ENCODE measurements at regions not wholly inside any gene's neighbourhood (a gene's known extent, or its start where the extent isn't known, plus 50 kb on each side); places are given as distances from the start of the nearest gene placed in this dataset.
"Not testable (repeated sequence)": the region's sequence is repeated elsewhere in the genome, so short reads cannot be mapped to it uniquely, and the experiment has no call there.

DNA sequence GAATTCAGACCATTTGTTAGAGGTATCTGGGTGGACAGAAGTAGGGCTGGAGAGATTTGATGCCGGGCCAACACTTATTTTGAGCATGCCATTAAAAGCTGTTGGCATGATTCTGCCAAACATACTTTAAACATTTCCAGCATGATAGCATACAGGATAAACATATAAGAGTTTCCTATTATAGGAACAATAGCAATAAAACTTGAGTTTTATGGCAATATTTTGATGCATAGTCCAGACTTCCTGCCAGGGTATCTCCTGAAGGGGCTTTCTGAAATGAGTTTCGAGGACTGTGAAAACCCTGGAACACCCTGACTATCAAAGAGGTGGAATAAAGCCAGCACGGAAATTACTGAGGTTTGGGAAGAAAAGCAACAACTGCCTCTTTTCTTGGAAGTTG is 1398.0 kb upstream of the NXPH2 start:
- no peak for DNase-seq

DNA sequence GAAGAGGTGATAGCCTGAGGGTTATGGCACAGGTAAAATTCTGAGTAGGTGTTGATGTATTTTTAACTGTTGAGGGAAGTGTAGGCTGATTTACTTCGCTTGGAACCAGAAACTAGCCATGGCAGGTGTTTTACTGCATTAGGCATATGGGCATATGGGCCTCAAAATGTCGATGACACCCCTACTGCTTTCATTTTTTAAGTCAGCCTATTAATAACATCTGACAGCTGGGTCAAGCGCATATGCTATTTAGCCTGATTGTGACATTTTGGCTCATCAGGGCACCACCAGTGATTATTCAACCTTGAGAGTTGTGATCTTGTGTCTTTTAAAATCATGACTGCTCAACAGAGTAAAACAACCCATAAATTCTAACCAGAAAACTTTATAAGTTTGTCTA is 1396.9 kb upstream of the NXPH2 start:
- DNase-seq: no peak

GRCh38 chr2:140173790-140174189 is 1393.6 kb upstream of the NXPH2 start:
- no peak for DNase-seq

DNA sequence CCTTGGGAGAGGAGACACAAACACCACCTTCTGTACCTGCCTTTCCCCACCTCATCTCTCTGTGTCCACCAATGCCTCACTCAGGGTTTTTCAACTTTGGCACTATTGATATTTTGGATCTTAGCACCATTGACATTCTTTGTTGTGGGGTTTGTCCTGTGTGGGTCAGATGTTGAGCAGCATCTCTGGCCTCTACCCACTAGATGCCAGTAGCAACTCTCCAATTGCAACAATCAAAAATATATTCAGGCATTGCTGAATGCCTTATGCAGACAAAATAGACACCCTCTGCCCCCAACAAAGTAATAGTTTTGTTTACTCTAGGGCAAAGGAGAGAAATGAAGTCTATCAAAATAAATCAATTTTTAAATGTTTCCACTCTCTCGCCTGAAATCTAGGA is 1384.3 kb upstream of the NXPH2 start:
- no peak for DNase-seq

DNA sequence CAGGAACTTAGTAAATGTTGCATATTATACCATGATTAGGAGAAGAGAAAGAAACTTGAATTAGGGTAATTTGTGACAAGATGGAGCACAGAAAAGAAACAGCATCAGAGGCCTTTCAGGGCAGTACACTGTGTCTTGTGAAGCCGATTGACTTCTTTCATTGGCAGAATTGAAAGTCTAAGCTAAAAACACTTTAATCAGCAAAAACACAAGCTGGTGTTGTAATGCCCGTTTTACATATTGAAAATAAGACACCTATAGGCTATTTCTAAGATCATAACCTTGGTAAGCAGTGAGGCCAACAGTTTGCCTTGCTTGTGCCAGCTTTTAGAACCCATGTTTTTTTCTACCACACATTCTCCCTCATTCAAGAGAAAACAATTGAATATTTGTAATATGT is 1378.1 kb upstream of the NXPH2 start:
- no peak for DNase-seq

DNA sequence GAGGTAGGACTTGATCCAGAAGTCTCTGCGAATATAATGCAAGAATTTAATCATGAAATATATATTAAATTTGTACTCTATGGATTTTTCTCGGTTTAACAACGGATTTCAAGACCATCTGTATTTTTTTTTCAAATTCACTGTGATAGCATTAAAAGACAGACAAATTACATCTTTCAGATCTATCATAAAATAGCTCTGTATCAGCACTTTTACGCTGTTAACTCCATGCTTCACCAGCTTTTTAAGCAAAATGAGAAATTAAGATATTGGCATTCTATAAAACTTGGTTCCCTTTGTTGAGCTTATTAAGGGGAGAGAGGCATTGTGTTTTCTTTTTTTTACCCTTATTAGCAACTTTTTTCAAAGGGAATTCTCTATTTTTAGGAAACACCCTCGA is 1377.6 kb upstream of the NXPH2 start:
- no peak for DNase-seq

DNA sequence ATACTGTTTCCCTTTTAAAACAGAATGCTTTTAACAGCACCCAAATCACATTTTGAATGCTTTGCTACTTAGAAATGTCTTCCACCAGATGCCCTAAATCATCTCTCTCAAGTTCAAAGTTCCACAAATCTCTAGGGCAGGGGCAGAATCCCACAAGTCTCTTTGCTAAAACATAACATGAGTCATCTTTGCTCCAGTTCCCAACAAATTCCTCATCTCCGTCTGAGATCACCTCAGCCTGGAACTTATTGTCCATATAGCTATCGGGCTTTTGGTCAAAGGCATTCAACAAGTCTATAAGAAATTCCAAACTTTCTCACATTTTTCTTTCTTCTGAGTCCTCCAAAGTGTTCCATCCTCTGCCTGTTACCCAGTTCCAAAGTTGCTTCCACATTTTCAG is 1374.5 kb upstream of the NXPH2 start:
- DNase-seq: no peak

GRCh38 chr2:140154271-140154670 is 1374.1 kb upstream of the NXPH2 start:
- DNase-seq: no peak

DNA sequence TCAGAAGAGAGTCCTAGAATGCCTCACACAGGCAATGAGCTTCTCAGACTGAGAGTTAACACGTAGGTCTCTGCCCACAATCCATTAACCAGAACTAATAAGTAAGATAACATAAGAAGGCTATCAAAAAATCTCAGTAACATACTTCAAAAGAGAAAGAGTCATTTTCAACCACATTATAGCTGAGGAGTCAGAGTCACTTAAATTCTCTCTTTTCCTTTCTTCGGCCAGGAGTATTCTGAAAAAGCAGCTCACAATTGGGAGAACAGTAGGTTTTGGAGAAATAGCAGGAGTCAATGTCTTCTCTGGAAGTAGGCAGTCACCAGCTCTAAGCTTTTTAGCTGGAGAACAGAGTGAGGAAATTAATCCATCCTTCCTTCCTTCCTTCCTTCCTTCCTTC is 1364.4 kb upstream of the NXPH2 start:
- no peak for DNase-seq

DNA sequence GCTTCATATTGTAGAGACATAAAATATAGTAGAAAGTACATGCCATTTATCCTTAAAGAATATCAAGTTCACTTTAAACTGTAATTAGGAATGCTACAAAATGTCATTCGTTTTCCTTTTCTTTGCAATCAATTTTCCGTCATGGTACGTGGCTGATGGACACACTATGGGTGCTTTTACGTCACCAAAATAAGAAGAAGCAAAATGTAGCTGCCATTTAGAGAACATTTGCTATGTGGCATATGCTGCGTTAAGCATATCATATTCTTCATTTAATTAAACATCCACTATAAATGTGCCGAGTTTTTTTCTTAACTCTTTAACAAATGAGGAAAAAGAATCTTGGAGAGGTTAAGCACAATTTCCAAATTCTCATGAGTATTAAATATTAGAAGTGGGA is 1358.5 kb upstream of the NXPH2 start:
- DNase-seq: no peak

DNA sequence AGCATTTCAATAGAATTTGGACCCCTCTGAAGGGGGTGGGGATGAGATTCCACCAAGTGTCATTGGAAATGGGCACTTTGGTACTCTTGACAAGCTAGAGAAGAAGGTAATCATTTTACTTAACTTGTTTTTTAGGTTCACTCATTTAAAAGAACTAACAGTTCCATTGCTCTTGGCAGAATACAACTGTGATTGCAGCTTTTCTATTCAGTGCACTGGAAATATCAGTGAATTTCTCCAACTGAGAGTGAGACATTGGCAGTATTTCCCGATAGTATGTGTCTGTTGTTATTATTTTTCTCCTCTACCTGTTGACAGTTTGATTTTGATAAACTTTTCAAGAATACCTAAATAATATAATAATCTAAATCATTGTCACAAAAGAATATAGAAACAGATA is 1356.7 kb upstream of the NXPH2 start:
- no peak for DNase-seq

DNA sequence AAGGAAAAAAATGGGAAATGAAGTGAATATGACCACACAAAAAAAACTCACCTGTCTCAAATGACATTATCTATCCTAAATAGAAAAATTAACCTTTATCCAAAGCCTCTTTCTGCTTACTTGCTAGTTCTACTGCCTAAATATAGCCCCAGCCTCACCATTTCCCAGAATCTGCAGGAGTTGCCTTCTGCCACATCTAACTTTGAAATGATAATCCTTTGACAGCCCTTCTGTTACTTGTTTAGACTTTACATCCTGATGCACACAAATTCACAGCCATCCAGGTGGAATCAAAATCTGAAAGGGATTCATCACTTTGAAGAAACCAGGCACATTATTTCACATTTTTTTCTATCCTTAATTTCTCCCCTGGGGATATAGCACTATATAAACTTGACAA is 1356.2 kb upstream of the NXPH2 start:
- DNase-seq: no peak

- DNase-seq: no peak
Measured at GRCh38 chr2:140128909-140129308, 1348.7 kb upstream of the NXPH2 start.

GRCh38 chr2:140122001-140122400 is 1341.8 kb upstream of the NXPH2 start:
- DNase-seq: no peak

- no peak for DNase-seq
Measured at GRCh38 chr2:140117386-140117785, 1337.2 kb upstream of the NXPH2 start.

- DNase-seq: no peak
Measured at GRCh38 chr2:140108706-140109475, 1328.7 kb upstream of the NXPH2 start.

GRCh38 chr2:140091926-140092325 is 1311.7 kb upstream of the NXPH2 start:
- DNase-seq: no peak

DNA sequence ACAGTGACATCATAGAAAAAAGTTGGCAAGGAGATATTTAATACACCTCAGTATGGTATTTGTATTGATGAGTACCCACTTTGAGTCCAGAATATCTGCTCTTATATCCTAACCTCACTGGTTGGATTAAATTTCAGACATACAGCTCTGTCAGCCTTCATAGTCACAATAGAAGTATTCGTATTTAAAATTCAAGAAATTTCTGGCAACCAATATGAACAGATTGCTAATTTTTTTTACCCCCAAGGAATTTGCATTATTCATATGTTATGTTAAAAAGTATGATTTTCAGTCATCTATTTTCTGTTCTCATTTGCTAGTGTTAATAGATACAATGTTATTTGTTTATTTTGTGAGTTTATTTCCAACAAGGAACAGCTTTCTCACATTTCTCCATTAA is 1306.8 kb upstream of the NXPH2 start:
- no peak for DNase-seq

DNA sequence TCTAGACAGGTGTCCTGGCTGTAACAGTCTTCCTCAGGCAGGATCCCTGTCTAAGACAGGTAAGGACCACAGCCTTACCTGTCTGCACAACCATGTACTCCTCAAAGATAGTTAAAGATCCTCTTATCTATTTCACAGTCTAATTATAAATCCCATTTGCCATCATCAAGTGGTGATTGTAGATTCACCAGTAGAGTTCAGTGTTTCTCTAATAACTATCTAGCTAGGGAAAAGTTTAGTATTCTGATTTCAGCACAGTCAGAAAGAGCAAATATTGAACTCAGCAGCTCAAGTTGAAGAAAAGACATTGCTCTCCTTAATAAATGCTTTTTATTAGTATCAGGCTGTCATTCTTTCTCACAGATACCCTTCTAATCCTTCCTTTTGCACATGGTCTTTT is 1305.5 kb upstream of the NXPH2 start:
- no peak for DNase-seq

DNA sequence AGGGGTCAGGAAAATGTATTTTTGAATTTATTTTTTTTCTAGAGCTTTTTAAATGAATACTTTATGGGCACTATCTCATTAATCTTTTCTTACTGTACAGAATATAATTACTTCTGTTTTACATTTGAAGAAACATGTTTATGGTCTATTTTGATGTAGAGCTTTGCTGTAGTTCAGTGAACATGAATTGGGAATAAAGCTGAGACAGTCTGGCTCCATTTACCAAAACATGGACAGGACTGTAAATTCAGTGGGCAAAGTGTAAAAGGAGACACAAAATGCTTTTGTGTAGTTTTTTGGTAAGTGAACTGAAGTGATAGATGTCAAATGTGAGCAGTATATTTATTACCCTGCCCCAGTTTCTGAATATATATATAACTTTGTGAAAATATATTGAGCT is 1298.8 kb upstream of the NXPH2 start:
- no peak for DNase-seq

DNA sequence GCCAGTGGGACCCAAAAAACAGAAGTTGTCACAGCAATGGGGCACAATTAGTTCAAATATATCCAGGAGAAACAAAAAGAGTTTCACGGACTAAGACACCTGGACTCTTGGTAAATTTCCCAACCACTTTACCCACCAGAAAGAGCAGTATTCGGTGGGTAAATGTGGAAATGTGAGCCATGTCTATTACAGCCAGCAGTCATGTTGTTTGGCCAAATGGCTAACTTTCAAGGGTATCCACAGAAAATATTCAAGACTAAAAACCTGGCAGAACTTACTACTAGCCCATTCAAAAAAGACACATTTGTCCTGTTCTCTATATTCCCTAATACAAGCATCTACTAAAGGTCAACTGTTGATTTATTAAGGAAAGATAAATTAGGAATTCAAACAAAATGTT is 1296.0 kb upstream of the NXPH2 start:
- DNase-seq: no peak

DNA sequence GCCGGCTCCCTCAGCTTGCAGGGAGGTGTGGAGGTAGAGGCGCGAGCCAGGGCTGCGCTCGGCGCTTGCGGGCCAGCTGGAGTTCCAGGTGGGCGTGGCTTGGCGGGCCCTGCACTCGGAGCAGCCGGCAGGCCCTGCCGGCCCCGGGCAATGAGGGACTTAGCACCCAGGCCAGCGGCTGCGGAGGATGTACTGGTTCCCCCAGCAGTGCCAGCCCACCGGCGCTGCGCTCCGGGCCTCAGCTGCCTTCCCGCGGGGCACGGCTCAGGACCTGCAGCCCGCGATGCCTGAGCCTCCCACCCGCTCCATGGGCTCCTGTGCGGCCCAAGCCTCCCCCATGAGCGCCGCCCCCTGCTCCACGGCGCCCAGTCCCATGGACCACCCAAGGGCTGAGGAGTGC is 1293.6 kb upstream of the NXPH2 start:
- DNase-seq: not testable (repeated sequence)

GRCh38 chr2:140067661-140068060 is 1287.5 kb upstream of the NXPH2 start:
- no peak for DNase-seq

GRCh38 chr2:140064243-140064642 is 1284.1 kb upstream of the NXPH2 start:
- DNase-seq: no peak

GRCh38 chr2:140063356-140063755 is 1283.2 kb upstream of the NXPH2 start:
- DNase-seq: no peak
